OCI-LY1 (cell line): ENCODE measurements at regions not wholly inside any gene's neighbourhood (a gene's known extent, or its start where the extent isn't known, plus 50 kb on each side); places are given as distances from the start of the nearest gene placed in this dataset.
"Not testable (repeated sequence)": the region's sequence is repeated elsewhere in the genome, so short reads cannot be mapped to it uniquely, and the experiment has no call there.

Source experiments
- H2AFZ ChIP-seq: fragments of 200-600 bp; sonication (generic), shearing (Covaris generic); 2 replicates; pipeline ENCODE4 v1.6.0; 2014; ENCODE audit warnings: antibody characterized with exemption, mild to moderate bottlenecking, low read length
- H3F3A ChIP-seq: fragments of 200-600 bp; sonication (generic), shearing (Covaris generic); 2 replicates; pipeline ENCODE4 v1.6.0; 2014; ENCODE audit warnings: mild to moderate bottlenecking, antibody characterized with exemption, low read length, moderate library complexity; ENCODE audit not compliant: insufficient read depth
- H3K27ac ChIP-seq: fragments of 200-600 bp; sonication (generic); 2 replicates; pipeline ENCODE4 v1.5.1; 2014; ENCODE audit warnings: low read length, mixed run types, mild to moderate bottlenecking, low read depth; ENCODE audit not compliant: poor library complexity, severe bottlenecking
- H3K27me3 ChIP-seq: fragments of 200-600 bp; sonication (generic); 2 replicates; pipeline ENCODE4 v1.6.0; 2014; ENCODE audit warnings: antibody characterized with exemption, mild to moderate bottlenecking, low read length, moderate library complexity; ENCODE audit not compliant: insufficient read depth
- H3K36me3 ChIP-seq: fragments of 200-600 bp; sonication (generic); 2 replicates; pipeline ENCODE4 v1.6.1; 2014; ENCODE audit warnings: mild to moderate bottlenecking, antibody characterized with exemption, low read length, moderate library complexity, mixed read lengths; ENCODE audit not compliant: insufficient read depth
- H3K4me1 ChIP-seq: fragments of 200-600 bp; sonication (generic); 2 replicates; pipeline ENCODE4 v1.5.1; 2014; ENCODE audit warnings: mild to moderate bottlenecking, low read length, moderate library complexity; ENCODE audit not compliant: insufficient read depth, severe bottlenecking
- H3K4me2 ChIP-seq: fragments of 200-600 bp; sonication (generic), shearing (Covaris generic); 2 replicates; pipeline ENCODE4 v1.6.1; 2014; ENCODE audit warnings: low read length
- H3K4me3 ChIP-seq: fragments of 200-600 bp; sonication (generic); 2 replicates; pipeline ENCODE4 v1.5.1; 2014; ENCODE audit warnings: low read length, low read depth, mild to moderate bottlenecking, mixed read lengths; ENCODE audit not compliant: poor library complexity, severe bottlenecking
- H3K79me2 ChIP-seq: fragments of 200-600 bp; shearing (Covaris generic); 2 replicates; pipeline ENCODE4 v1.6.1; 2016; ENCODE audit warnings: mixed run types, low read length, mixed read lengths; ENCODE audit not compliant: insufficient read depth
- H3K9ac ChIP-seq: fragments of 200-600 bp; sonication (generic), shearing (Covaris generic); 2 replicates; pipeline ENCODE4 v1.6.1; 2014; ENCODE audit warnings: mild to moderate bottlenecking, low read length, mixed read lengths
- H3K9me2 ChIP-seq: fragments of 200-600 bp; sonication (generic), shearing (Covaris generic); 2 replicates; pipeline ENCODE4 v1.6.1; 2014; ENCODE audit warnings: low read depth, mild to moderate bottlenecking, low read length, mixed read lengths
- H3K9me3 ChIP-seq: fragments of 200-600 bp; shearing (Covaris generic); 2 replicates; pipeline ENCODE4 v1.6.1; 2014; ENCODE audit warnings: low read length, mixed read lengths
- H4K20me1 ChIP-seq: fragments of 200-600 bp; sonication (generic), shearing (Covaris generic); 2 replicates; pipeline ENCODE4 v1.6.0; 2016; ENCODE audit warnings: mild to moderate bottlenecking, low read length; ENCODE audit not compliant: insufficient read depth
- CTCF ChIP-seq: fragments of 200-600 bp; sonication (generic), shearing (Covaris generic); IDR thresholded peaks from 2 replicates; pipeline ENCODE4 v1.5.1; 2017; ENCODE audit warnings: mild to moderate bottlenecking, antibody characterized with exemption, low read length, moderate library complexity, mixed read lengths
- EZH2 ChIP-seq: fragments of 200-600 bp; sonication (generic), shearing (Covaris generic); IDR thresholded peaks from 2 replicates; pipeline ENCODE4 v1.8.0; 2017; ENCODE audit warnings: borderline replicate concordance, mixed run types, mild to moderate bottlenecking, antibody characterized with exemption, low read length, moderate library complexity, mixed read lengths

GRCh38 chr6:120935908-120936307 lies 398.4 kb downstream of the TBC1D32 start:
- H3K9me2 ChIP-seq, result no peaks in the 10 kb centered on the region
- no peak overlapping the region for H3K4me3 ChIP-seq
- H3K36me3 ChIP-seq, result no peaks in the 10 kb centered on the region
- TF ChIP-seq EZH2 (no peak), CTCF (no peak)
- no peaks in the 10 kb centered on the region for H4K20me1 ChIP-seq
- H3K27me3 ChIP-seq, result no peaks in the 10 kb centered on the region
- H2AFZ ChIP-seq, result no peak overlapping the region
- no peaks in the 10 kb centered on the region for H3K9me3 ChIP-seq
- H3F3A ChIP-seq, result no peaks in the 10 kb centered on the region
- H3K9ac ChIP-seq, result no peak overlapping the region
- H3K4me1 ChIP-seq, result no peaks in the 10 kb centered on the region
- no peaks in the 10 kb centered on the region for H3K79me2 ChIP-seq
- H3K4me2 ChIP-seq, result no peak overlapping the region
- H3K27ac ChIP-seq, result no peak overlapping the region

GRCh38 chr6:120935016-120935415 lies 399.3 kb downstream of the TBC1D32 start:
- Histone ChIP-seq H4K20me1 (no peaks in the 10 kb centered on the region), H3K4me3 (no peak overlapping the region), H3K9me2 (no peaks in the 10 kb centered on the region), H3K4me1 (no peaks in the 10 kb centered on the region), H3K79me2 (no peaks in the 10 kb centered on the region), H3F3A (no peaks in the 10 kb centered on the region), H3K27ac (no peak overlapping the region), H3K9ac (no peak overlapping the region), H3K4me2 (no peak overlapping the region), H2AFZ (no peak overlapping the region), H3K36me3 (no peaks in the 10 kb centered on the region), H3K9me3 (no peaks in the 10 kb centered on the region), H3K27me3 (no peaks in the 10 kb centered on the region)
- no peak for TF ChIP-seq CTCF
- TF ChIP-seq EZH2, result no peak

- H3K9ac ChIP-seq, result not testable (repeated sequence)
Observed at GRCh38 chr6:120931520-120932180, 402.6 kb downstream of the TBC1D32 start.

GRCh38 chr6:120930500-120930899 lies 403.8 kb downstream of the TBC1D32 start:
- not testable (repeated sequence) for H3K4me2 ChIP-seq, H3K4me3 ChIP-seq, H3F3A ChIP-seq, H4K20me1 ChIP-seq, H3K9me2 ChIP-seq, H3K9me3 ChIP-seq, H3K27ac ChIP-seq, H3K79me2 ChIP-seq, H3K4me1 ChIP-seq, H2AFZ ChIP-seq, H3K36me3 ChIP-seq, H3K27me3 ChIP-seq, H3K9ac ChIP-seq

More at GRCh38 chr6:120931520-120932180, 402.6 kb downstream of the TBC1D32 start:
- not testable (repeated sequence) for H2AFZ ChIP-seq, H3K4me1 ChIP-seq, H3K4me2 ChIP-seq, H3K79me2 ChIP-seq, H3K36me3 ChIP-seq, H3K4me3 ChIP-seq, H3F3A ChIP-seq, H3K27ac ChIP-seq, H3K9me3 ChIP-seq, H4K20me1 ChIP-seq, H3K27me3 ChIP-seq, H3K9me2 ChIP-seq
